DND-41 (cell line): ENCODE measurements at regions not wholly inside any gene's neighbourhood (a gene's known extent, or its start where the extent isn't known, plus 50 kb on each side); places are given as distances from the start of the nearest gene placed in this dataset.

Experiments
- CTCF ChIP-seq: IDR thresholded peaks from 2 replicates; pipeline ENCODE4 v1.5.1; 2012; ENCODE audit warnings: borderline replicate concordance, low read length, moderate library complexity, mild to moderate bottlenecking; ENCODE audit not compliant: poor library complexity, severe bottlenecking; ENCODE audit errors: extremely low read depth
- EZH2 ChIP-seq: IDR thresholded peaks from 3 replicates; pipeline ENCODE4 v1.6.1; 2012; ENCODE audit warnings: borderline replicate concordance, low read depth, mild to moderate bottlenecking, moderate library complexity, low read length, inconsistent platforms; ENCODE audit not compliant: severe bottlenecking

GRCh38 chr6:115058414-115059211, 715.8 kb upstream of the HS3ST5 start:
- TF ChIP-seq CTCF = no peak
- TF ChIP-seq EZH2 = no peak
